ENCODE measurements at regions not wholly inside any gene's neighbourhood (a gene's known extent, or its start where the extent isn't known, plus 50 kb on each side); places are given as distances from the start of the nearest gene placed in this dataset.
"Not testable (repeated sequence)": the region's sequence is repeated elsewhere in the genome, so short reads cannot be mapped to it uniquely, and the experiment has no call there.

DNA sequence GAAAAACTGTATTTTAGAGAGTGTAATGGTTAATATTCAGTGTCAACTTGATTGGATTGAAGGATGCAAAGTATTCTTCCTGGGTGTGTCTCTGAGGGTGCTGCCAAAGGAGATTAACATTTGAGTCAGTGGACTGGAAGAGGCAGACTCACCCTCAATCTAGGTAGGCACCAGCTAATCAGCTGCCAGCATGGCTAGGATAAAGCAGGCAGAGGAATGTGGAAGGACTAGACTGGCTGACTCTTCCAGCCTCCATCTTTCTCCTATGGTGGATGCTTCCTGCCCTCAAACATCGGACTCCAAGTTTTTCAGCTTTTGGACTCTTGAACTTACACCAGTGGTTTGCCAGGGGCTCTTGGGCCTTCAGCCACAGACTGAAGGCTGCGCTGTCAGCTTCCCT is 740.3 kb downstream of the RNF144A start:
- not testable (repeated sequence) for DNase-seq

DNA sequence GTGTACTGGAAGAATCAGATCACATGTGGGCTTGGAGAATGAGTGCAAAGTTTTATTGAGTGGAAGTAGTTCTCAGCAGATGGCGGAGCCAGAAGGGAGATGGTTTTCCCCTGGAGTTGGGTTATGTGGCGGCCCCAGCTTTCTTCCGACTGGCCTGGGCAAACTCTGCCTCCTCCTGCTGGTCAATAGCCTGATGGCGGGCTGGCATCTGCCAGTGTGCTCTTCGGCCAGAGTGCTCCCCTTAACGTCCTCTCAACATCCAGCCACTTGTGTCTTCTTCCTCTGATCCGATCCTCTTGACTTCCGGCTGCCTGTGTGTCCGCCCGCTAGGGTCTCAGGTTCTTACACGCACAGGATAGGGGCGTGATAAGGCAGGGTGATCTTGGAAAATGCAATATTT is 741.3 kb downstream of the RNF144A start:
- no peak for DNase-seq

GRCh38 chr2:7660816-7661215 is 743.6 kb downstream of the RNF144A start:
- DNase-seq, result no peak

DNA sequence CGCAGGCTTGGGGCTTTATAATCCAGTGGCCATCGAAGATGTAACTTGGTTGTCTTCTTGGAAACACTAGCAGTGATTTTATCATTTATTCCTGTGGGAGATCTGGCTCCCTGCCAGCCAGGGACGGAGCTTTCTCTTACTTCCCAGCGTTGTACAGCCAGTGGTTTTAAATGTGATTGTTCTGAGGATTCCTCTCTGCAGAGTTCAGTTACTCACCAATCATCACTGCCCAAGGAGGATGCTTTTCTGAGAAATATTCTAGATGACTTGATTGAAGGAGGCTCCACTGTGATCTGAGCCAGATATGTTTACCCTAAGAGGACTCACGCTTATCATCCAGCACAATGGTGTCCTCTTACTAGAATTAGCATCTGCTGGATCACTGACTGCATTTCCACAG is 744.3 kb downstream of the RNF144A start:
- no peak for DNase-seq

- DNase-seq, result no peak
Measured at GRCh38 chr2:7665880-7666279, 748.7 kb downstream of the RNF144A start.

DNA sequence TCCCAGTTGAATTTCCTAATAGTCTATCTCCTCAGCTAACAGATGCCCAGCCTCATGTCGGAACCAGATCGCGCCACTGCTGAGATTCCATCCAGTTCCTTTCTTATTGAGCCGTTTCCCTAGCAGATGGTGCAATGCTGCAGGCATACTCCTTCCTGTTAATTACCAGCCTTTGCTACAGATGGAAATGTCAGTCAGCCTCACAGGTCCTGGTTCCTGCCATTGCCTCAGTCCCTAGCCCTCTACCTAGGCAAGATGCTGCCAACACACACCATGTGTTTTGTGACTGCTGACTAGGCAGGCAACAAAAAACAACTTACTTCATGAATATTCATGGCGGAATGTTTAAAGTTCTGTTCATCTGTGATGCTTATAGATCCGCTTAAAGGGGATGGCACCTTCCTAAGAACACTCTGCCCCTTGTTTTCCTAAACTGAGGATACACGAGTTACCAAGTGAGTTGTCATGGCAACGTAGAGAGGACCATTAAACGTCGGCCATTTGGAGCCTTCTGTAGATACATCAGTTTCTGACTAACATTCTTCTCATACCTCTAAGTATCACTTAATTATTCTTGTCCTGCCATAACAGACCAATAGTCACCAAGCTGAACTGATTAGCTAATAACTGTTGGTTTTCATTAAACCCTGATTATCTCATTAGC is 749.5 kb downstream of the RNF144A start:
- DNase-seq, result no peak

- DNase-seq, result no peak
Measured at GRCh38 chr2:7667260-7667757, 750.1 kb downstream of the RNF144A start.

- no peak for DNase-seq
Measured at GRCh38 chr2:7670905-7671641, 753.9 kb downstream of the RNF144A start.

GRCh38 chr2:7672027-7672684 is 754.9 kb downstream of the RNF144A start:
- peak; percentile 53 for DNase-seq

DNA sequence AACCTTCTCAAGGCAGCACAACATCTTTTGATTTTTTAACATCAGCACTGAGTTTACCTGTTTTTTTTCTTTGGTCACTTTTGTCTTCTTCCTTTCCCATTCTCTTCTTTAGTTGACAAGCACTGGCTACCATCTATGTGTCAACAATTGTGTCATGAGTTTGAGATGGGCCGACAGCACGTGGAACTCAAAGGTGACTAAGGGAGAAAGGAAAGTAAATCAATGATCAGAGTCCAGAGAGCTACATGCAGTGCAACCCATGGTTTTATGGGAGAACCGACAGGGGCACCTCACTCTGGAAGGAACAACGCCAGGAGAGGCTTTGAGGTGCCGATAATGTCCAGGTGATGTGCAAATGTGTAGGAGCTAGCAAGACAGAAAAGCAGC is 755.5 kb downstream of the RNF144A start:
- DNase-seq, result no peak

GRCh38 chr2:7673101-7673500 is 755.9 kb downstream of the RNF144A start:
- no peak for DNase-seq

DNA sequence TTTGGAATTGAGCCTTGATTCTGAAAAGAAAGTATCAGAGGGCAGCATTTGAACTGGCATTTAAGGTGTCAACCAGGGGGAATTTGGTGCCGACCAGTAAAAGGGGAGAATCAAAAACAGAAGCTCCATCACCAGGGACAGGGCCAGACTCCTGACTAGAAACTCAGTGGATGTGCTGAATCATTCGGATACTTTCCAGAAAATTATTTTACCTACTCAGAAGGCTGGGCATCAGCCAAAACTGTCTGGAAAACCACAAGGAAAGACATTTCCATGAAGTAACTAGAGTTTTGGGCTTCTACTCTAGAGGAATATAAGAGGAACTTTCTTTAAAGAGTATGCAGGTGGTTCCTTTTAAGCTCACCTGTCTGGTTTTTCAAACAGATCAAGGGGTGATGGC is 756.6 kb downstream of the RNF144A start:
- DNase-seq, result no peak

- DNase-seq, result no peak
Measured at GRCh38 chr2:7674606-7675005, 757.4 kb downstream of the RNF144A start.

DNA sequence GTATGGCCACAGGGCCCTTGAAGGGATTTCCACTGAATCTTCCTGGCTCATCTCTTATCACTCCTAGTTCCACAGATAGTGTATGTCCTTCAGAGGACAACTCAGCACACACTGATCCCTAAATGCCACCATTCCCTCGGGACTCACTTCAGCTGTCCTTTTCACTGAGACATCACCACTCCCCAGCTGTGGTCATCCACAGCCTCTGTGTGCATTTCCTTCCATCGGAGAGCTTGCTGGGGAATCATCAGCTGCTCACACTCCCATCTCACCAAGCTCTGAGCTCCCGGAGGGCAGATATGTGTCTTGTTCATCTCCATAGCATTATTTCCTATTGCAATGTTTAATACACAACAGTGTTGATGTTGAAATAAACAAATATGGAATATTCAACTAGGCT is 759.5 kb downstream of the RNF144A start:
- no peak for DNase-seq

DNA sequence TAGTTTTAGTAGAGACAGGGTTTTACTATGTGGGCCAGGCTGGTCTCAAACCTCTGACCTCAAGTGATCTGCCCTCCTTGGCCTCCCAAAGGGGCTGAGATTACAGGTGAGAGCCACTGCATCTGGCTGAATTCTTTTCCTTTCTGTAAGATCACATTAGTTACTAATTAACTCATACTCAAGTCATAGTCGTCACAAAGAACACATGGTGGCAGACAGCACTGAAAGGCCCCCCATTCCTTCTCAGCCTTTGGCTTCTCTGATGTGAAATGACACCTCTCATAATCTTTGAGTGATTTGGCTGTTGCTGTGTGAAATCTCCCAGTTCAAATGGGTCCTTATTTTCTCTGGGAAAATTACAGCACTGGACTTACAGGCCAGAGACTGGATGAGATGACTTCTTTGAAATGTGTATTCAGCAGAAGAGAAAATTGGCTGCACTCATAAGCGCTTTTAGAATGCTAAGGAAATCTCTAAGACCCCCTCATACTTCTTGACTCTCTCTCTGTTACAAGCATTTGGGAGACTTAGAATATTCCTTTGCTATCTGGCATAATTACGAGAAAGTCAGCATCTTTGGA is 764.8 kb downstream of the RNF144A start:
- no peak for DNase-seq

- DNase-seq, result no peak
Measured at GRCh38 chr2:7683196-7683595, 766.0 kb downstream of the RNF144A start.

- DNase-seq, result no peak
Measured at GRCh38 chr2:7683708-7684107, 766.5 kb downstream of the RNF144A start.

DNA sequence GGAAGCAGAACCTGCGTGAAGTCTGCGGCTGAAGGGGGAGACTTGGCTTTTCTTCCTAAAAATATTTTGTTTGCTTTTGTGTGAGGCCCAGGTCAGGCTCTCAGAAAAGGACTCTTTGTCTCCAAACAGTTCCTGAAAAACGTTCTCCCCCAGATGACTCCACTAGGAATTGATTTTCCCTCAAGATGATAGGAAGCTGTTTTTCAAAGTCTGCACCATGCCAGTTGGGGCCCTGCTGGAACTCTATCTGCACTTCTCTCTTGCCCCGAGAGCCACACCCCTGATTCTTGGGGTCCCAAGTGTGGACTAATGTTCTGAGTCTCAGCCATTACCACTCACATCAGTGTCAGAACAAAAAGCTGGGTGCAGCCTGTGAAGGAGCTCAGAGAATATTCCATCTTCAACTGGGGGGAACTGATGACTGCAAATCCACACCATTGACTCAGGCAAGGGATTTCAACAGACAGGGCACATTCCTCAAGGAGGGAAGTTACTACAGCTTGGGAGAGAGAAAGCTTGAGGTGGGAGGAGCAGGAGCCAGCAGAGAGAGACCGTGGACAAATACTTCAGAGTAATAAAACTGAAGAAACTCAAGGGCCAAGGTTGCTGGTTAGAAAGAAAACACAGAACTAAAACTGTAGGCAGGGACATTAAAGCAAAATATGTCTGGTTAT is 768.3 kb downstream of the RNF144A start:
- no peak for DNase-seq

GRCh38 chr2:7686016-7686385 is 768.8 kb downstream of the RNF144A start:
- no peak for DNase-seq

DNA sequence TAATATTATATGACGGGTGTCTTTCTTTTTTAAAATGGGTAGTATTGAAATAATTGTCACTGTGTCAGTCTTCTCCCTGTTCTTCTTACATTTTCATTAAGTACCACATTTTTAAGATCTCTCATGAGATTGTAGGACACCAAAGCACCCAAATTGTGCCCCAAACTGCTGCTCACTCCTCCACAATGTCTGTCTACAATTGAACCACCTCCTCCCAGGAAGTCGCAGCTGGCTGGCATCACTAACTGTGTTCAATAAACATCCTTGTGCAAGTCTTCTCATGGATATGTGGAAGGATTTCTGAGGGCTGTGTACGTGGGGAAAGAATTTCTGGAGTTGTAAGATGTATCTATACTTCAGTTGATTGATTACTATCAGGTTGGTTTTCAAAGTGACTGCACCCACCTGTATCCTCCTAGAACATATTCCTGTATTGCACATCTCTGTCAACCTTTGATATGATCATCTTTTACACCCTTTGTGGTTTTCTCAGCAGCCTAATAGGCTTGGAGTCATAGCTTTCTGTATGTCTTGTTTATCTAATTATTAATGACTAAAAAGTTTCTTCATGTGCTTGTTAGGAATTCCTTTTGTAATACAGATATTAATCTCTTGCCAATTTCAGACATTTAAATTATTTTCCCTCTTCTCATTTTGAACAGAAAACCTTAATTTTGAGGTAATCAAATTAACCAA is 774.9 kb downstream of the RNF144A start:
- no peak for DNase-seq

DNA sequence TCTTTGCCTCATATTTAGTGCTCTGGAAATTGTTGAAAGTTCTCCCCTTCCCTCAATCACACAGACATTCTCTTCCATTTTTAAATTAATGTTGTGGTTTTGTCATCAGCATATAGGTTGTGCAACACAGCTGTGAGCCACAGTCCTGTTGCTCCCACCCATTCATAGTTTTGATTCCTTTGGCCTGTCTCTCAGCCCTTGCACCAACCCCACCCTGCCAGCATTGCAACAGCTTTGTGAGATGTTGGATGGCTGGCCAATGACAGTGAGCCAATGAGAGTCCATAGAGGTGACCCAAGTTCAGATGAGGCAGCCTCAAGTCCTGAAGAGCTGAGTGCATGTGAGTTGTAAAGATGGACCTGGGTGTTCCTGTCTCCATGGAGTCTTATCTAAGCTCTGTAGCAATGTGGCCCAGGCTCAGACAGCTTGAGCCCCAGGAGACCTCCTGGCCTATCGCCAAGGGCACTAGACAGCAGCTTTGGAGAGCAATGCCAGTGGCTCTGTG is 775.5 kb downstream of the RNF144A start:
- DNase-seq, result peak; percentile 10

Data from hematopoietic multipotent progenitor cell treated with erythropoietin and hydrocortisone succinate and interleukin-3 and kit ligand, for 6 days (in vitro differentiated cells).